Eye (tissue), 1 donor: ENCODE measurements at regions not wholly inside any gene's neighbourhood (a gene's known extent, or its start where the extent isn't known, plus 50 kb on each side); places are given as distances from the start of the nearest gene placed in this dataset.

Experiments used
- DNase-seq: peaks from one replicate; pipeline ENCODE4 v3.0.0-alpha.2; 2015

DNA sequence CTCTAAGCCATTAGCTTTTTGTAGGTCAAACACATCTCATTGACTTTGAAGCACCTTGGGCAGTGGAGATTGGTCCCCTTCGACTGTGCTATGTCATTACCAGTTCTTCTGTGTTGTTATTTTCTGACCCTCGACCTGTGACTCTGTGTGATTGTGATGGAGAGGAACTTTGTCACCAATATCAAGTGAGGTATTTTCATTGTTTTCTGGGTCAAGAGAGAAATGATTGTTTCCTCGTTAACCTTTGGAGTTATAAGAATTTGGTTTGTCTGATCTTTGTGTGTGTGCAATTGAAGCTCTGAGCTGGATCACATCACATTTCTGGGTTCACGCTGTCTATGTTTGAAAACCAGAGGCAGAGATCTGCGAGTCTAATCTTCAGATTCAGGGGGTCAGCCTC lies 432.2 kb upstream of the KLF6 start:
- peak; percentile 52 for DNase-seq

DNA sequence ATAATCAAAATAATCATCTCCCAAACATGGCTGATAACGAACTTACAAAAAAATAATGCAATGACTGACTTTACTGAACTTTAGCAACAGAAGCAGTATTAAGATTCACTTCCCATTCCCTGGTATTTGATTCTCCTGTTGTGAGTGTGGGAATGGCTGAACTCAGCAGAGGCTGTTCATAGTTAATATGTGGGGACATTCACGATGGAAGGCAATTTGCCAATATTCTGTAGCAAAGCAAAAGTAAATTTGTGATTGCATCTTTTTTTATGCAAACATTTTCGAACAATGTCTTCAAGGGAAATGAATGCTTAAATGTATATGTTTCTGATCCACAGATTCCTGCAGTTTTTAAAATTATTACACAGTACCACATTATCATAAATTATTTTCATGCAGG lies 431.7 kb upstream of the KLF6 start:
- DNase-seq: no peak

DNA sequence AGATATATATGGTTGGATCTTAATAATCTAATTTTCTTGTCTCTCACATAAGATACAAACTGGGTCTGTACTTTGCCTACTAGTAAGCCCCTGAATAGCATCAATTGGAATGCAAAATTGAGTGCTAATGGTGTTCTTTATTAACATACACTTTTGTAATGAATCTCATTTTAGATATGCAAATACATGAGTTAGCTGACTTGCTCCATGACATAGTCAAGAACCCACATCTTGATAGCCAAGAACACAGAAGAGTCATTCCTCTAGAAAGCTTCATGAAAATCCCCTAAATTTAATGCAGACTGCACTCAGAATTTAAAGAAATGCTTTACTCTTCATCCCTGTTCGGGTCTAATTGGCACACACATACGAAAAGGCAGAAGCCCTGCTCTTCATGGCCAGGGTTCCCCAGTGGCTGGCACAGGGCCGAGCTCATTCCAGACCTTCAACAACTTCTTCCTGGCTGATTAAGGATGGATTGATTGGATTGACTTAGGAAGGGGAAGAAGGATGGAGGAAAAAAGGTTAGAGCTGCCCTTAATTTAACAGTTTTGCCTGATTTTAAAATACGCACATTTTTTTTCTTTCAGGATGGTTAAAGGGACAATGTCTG lies 431.1 kb upstream of the KLF6 start:
- no peak for DNase-seq

DNA sequence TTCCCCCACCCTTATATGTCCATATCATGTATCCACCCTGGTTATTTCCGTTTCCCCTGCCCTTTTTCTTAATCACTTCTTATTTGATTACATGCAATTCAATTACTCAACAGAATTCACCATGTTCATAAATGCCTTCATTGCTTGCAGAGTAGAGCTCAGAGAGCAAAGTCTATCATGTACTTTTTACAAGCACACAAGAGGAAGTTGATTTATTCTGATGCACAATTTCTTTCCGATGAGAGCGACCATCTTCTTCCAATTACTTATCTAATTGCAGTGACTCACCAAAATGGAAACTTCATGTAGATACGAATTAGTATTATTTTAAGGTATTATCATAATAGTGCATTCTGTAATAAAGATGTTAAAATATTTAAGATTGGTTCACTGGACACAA lies 430.5 kb upstream of the KLF6 start:
- DNase-seq: no peak

DNA sequence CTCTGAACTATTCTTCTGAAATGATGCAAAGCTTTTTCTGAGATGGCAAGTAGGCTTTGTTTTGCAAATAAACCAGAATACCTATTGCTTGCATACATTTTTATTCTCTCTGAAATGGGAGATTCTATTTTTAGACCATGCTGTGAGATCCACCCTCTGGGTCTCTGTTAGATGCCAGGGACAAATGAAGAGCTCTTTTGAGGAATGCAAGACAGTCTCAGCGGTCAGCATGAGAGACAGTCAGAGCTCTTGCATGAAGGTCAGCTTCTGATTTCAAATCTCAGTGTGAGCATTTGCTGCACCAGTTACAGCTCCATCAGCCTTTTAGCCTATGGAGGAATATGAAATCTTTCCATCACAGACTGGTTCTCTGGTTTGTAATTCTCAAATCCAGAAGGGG lies 429.9 kb upstream of the KLF6 start:
- DNase-seq: no peak

DNA sequence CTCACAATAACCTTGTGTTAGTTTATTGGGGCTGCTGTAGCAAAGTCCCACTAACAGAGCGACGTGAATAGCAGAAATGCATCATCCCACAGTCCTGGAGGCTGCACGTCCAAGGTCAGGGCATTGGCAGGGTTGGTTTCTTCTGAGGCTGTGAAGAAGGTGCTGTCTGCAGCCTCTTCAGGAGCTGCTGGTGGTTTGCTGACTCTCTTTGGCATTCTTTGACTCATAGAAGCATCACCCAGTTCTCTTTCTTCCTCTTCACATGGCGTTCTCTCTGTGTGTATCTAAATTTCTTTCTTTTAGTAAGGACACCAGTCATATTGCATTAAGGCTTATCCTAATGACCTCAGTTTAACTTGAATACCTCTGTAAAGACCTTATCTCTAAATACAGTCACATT lies 428.4 kb upstream of the KLF6 start:
- no peak for DNase-seq

DNA sequence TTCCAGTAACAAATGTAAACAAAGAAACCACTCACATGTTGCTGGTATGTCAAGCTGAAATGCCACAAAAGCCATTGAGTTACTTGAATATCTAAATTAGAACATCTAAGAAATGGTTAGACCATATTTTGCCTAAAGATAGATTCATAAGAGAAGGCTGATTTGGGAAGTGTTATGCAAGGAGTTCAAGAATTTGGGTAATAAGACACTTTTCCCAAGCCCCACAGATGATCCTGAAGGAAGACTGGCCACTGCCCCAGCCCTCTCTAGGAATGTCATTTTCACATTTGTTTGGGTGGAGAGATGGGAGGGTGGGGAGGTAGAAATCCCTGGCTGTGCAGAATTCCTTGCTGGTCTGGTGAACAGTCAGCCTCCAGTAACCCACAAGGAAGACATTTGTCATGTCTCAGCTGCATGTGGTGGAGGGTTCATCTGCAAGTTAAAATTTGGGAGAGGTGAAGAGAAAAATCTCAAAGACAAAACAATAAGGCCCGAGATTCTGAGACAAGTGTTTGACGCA lies 427.2 kb upstream of the KLF6 start:
- DNase-seq: no peak

DNA sequence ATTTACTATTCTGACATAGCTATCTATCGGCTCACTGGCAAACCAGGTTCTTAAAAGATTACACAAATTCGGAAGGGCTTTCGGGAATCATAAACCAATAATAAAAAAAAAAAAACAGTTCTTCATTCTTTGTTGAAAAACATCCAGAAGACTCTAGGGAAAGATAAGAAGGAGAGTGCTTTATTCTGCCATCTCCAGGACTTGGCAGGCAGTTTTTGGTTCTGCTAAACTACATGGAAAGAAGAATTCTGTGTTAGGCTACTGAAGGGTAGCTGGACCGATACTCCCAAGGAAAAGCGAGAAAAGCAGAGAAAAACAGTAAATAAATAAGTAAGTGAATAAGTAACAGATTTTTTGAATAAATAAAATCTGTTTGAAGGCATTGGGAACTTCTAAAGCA lies 423.5 kb upstream of the KLF6 start:
- DNase-seq: no peak

DNA sequence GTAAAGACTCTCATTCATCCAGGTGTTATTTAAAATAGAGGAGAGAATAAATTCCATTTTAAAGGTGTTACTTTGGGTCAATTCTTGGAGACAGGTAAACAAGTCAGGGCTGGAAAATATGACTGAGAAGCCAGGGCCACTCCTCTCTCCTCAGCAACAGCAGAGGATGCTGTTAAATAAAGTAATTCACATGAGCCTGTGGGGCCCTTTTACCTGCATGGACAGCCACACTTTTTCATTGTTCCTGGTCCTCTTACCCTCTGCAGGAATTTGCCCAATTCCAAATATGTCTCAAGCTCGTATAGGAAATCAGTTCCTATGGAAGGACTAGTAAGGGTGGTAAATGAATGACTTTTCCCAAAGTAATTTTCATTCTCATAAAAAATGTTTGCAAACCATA lies 420.1 kb upstream of the KLF6 start:
- DNase-seq: no peak

DNA sequence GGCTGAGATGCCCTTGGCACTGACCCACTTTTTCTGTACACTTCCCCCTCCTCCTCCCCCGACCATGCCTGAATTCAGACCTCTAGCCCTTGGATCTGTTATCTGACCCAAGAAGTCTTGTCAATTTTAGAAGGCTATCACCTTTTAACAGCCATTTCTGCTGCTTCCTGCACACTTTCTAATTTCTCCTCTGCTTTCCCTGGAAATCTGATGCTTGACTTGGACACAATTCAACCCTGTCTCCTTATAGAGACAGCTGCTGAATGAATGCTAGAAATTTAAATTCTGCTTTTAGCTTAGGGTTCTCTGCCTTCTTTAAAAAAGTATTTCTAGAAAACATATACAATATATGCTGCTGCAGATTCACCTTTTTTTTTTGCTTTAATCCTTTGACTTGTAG lies 417.9 kb upstream of the KLF6 start:
- no peak for DNase-seq

DNA sequence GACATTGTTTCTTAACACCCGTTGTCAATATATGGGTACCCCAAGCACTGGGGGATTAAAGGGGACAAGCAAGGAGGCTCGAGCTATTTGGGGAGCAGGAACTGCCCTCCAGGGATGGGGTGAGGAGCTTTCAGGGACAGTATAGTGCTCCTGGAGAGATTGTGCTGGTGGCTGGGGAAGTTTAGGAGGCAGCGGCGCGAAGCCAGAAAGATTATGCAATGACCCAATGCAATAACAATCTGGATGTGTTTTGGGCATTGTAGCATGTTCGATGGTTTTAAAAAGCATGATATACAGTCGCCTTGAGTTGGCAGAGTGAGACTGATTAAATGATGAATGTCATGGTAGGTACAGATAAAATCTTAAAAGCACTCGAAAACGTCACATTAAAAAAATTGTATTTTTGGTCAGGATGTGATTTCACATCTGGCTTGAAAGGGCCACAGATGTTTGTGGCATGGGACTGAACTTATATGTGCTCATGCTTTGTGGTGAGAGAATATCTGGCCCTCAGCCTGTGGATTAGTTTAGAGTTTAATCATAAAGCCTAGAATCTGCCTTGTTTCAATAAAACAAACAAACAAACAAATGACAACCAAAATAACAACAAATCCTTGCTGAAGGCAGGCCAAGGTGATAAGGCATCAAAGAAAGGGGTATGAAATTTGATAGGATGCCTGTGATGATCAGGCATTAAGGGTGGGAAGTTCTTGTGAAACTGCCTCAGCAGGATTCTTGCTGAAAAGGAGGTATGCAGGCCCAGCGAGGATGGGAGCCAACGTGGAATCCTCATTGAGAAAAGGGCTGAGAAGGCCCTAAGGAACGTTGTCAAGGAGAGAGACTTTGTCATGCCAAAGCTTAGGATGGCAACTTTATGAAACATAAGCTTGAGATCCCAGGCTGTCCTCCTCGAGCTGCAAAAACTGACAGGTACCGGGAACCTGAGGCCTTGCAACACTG lies 417.1 kb upstream of the KLF6 start:
- no peak for DNase-seq

DNA sequence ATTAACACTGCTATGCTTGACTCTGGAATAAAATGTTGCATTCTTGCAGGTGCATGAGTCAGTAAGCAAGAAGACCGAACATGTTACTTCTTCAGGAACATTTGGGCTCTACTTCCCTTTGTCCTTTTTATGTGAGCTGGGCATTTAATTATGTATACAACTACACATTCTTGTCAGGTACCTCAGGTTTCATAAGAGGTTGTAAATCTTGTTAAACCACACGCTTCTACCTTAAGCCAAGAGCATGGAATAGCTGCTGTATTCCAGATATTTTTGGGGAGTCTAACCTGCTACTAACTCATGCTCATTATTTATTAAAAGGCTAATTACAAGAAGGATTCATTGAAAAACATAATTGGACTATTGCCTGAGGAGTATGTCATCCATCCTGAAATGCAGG lies 414.2 kb upstream of the KLF6 start:
- DNase-seq: no peak

DNA sequence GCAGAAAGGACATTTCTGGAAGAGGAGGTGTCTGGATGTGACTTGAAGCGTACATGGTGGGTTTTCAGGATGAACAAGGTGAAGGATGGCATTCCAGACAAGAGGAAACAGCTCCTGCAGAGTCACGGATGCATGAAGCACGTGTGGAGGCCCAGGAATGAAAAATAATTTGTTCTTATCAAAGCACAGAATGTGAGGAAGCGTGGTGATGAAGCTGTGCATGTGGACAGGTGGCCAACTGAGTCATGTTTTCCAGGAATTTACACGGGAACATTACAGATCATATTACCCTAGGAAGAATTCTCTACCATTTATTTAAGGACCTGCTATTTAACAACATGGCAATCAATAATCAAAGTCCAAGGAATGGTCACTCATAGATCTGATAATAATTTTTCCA lies 413.2 kb upstream of the KLF6 start:
- DNase-seq: no peak

DNA sequence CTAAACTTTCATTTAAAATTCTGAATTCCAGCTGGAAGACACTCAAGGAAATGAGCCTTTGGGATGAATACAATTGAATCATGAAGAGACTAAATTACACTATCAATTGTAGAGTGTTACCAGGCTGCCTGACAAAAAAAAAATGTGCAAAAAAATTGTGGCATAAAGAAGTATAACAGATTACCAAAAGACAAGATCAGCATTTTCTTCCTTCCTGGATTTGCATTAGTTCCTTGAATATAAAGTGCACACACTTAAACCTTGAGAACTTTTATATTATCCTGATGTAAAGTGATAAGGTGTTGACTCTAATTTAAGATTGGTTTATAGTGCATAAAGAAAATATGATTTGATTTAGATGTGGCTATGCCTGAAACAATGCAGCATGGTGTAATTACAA lies 412.7 kb upstream of the KLF6 start:
- DNase-seq: no peak

DNA sequence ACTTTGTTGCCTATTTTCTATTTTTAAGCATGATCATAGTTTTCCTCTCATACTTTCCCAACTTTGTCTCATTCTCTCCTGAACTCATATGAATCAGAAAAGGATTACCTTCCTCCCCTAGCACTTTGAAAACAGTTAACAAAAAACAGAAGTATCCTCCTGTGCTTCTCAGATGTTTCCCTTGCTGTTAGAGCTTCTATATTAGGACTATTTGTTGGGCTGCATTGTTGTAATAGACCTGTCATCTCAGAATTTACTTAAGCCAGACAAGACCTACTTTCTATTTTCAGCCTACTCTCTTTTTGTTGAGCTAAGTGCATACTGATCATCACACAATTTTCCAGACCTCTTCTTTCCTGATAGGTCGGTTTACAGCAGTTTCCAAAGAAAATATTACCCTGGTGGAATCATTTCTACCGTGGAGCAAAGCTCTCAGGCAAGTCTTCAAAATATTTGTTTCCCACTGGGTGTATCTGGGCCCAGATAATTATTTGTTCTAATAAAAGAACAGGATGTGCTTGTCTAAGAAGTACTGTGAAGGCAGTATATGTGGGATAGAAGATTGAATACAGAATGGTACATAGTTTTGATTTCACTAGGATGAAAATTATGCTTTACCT lies 411.9 kb upstream of the KLF6 start:
- DNase-seq: no peak

DNA sequence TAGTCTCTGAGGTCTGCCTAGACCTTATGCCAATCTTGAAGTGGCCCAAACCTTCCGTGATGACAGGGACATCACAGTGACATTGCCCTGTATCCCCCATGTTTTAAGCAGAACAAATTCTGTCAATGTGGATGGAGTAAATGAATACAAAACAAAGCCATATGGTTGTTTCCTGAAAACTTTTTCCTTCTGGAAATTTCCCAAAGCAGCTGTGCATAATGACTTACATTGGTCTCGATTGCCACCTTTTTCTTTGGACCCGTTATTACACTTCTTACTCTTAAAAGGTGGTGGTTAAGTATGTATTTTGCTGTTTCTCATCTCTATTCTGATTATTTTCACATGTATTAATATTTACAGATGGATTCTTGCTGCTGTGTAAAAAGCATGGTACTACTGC lies 411.2 kb upstream of the KLF6 start:
- no peak for DNase-seq

DNA sequence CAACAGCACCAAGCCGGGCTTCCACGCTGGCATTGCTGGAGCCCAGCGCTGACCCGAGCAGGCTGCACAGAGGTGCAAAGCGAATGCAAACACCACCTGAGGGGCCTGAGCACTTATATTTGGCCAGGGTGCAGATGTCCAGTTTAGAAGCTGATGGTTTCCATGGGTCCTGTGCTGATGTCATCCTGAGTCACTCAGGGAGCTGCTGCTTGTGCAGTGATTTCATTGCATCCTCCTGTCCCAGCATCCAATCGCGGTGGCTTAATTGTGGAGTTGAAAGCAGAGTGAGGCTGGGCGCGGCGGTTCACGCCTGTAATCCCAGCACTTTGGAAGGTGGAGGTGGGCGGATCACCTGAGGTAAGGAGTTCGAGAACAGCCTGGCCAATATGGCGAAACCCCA lies 410.2 kb upstream of the KLF6 start:
- DNase-seq: no peak

DNA sequence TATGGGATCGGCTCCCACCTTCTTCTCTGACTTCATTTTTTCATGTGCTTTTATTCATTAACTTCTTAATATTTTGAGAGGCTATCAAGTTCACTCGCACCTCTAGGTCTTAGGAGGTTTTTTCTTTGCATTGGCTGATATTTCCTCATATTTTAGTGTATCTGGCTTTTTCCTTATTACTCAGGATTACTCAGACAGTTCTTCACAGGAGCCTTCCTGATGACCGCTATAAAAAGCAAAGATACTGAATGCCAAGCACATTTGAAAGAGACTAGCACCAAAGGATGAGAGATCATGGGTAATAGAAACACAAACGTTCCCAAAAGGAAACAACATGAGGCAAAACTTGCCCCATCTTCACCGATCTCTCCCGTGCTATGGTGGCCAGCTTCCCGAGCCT lies 409.2 kb upstream of the KLF6 start:
- DNase-seq: no peak

DNA sequence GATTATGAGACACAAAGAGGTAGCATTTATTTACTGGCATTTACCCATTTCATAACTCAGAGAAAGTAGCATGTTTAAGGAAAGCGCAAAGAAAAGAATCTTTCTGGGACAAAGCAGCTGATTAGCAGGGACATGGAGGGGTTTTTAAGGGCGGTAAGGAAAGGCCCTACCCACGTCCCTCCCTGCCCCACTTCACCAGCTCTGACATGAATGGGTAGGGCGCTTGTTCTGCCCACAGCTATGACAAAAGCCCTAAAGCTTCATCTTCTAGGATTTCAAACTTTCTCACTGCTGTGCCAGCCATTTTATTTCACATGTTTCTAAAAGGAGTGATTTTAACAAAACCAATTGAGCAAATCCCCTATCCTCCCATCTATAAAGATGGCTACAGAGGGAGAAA lies 406.9 kb upstream of the KLF6 start:
- DNase-seq: no peak

DNA sequence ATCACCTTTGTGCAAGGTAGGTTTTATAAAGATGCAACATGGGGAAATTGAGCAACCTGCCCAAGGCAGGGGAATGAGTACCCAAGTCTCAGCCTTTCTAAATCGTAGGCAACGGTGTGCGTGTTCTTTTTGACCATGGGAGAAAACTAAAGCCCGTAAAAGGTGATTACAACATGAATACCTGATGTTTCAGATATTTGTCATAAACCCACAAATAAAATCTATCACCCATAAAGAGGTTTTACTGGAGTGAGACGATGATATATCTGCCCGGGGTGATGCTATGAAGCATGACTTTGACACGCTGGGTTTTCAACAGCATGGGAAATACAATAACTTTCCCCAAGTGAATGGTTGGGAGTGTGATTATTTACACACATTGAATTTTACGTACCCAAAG lies 406.3 kb upstream of the KLF6 start:
- DNase-seq: no peak

DNA sequence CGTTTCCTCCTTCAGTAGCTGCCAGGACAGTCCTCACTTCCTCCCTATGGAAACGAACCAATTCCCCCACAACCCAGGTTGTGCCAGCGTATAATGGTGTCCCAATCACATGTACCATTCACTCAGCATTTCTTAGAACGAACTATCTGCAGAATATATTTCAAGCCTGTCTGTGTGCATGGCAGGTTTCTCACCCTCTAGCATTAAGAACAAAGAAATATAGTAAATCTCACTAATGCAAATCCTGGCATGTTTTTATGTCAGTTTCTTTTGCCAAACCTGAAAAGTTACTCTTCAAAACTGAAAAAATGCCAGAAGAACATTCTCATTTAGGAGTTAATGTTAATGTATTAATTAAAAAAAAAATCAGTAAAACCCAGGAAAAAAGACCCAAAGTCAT lies 405.9 kb upstream of the KLF6 start:
- no peak for DNase-seq

DNA sequence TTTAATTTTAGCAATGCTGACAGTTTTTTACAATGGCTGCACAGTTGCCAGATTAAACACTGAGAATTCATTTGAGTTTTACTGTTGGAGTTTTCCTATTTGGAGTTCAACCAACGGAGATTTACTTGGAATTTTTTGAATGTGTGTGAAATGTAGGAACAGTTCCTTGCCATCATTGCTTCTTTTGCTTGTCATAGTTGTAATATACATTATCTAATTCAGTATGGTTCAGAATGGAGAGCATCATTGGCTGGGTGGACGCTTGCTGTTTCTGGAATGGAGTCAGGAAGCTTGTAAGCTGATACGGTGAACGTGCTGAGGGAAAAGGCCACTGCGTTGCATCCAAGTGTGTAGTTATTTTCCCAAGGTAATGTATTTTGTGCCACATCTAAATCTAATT lies 404.3 kb upstream of the KLF6 start:
- DNase-seq: no peak

DNA sequence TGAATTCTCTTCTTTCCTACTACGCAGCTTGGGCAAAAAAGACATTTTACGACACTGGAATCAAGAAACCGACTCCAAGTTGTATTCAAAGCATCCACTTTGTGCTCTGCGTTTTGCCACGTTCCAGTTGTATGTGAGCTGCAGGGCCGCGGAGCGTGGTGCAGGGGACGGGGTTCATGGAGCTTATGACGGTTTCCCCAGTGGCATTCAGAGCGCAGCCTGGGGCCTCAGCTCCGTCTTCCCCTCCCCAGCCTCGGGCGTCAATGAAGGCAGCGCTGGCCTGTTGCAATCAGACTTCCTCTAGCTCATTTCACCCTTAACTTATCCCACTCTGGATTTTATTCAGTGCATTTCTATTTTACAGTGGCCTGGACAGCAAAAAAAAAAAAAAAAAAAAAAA lies 403.4 kb upstream of the KLF6 start:
- DNase-seq: no peak
